GM13976 (cell line): ENCODE measurements at regions not wholly inside any gene's neighbourhood (a gene's known extent, or its start where the extent isn't known, plus 50 kb on each side); places are given as distances from the start of the nearest gene placed in this dataset.

ENCODE experiments used
- DNase-seq: peaks from one replicate; pipeline ENCODE4 v3.0.0; 2012; ENCODE audit warnings: low spot score
- CTCF ChIP-seq: IDR thresholded peaks from 2 replicates; pipeline ENCODE4 v1.5.1; 2012; ENCODE audit warnings: borderline replicate concordance, mild to moderate bottlenecking; ENCODE audit not compliant: insufficient read depth; ENCODE audit errors: extremely low read depth, missing control alignments, control extremely low read depth
- in situ Hi-C: fragments of 300-500 bp; cut with MboI; formaldehyde crosslinking; loops from one replicate; pipeline ENCODE4 v1.12.0; 2022; ENCODE audit warnings: low sequenced_read_pairs, mixed read lengths, inconsistent platforms; ENCODE audit not compliant: unreplicated experiment

- no peak for TF ChIP-seq CTCF
- in situ Hi-C loops = no loop called here
- no peak for DNase-seq
These were observed 51.1 kb upstream of the NHSL1 start for GRCh38 chr6:138550346-138550767.

- no peak for DNase-seq
- no peak for TF ChIP-seq CTCF
- in situ Hi-C loops = no loop called here
These were observed 54.9 kb upstream of the NHSL1 start for GRCh38 chr6:138554146-138554545.

- in situ Hi-C loops = no loop called here
- no peak for DNase-seq
- TF ChIP-seq CTCF = no peak
These were observed 56.2 kb upstream of the NHSL1 start for GRCh38 chr6:138555421-138555988.

GRCh38 chr6:138557147-138557546 lies 57.9 kb upstream of the NHSL1 start:
- TF ChIP-seq CTCF = no peak
- no peak for DNase-seq
- in situ Hi-C loops = no loop called here

- DNase-seq = no peak
- in situ Hi-C loops = no loop called here
- TF ChIP-seq CTCF = no peak
These were observed 59.8 kb upstream of the NHSL1 start for GRCh38 chr6:138559143-138559542.

GRCh38 chr6:138560130-138560860 lies 61.0 kb upstream of the NHSL1 start:
- in situ Hi-C loops = no loop called here
- no peak for TF ChIP-seq CTCF
- DNase-seq = no peak
